Activated T-helper 2 cell treated with anti-CD3 and anti-CD28 coated beads, Interferon-gamma antibody, Interleukin-2, Interleukin-4, amounts not matched to agents 10 μg/mL and 5 μg/mL and 100 μg/mL, durations not matched to agents 14 hours and 24 hours and 36 hours (primary cell): ENCODE measurements at regions not wholly inside any gene's neighbourhood (a gene's known extent, or its start where the extent isn't known, plus 50 kb on each side); places are given as distances from the start of the nearest gene placed in this dataset.
"Not testable (repeated sequence)": the region's sequence is repeated elsewhere in the genome, so short reads cannot be mapped to it uniquely, and the experiment has no call there.

ENCODE experiments used
- DNase-seq: peaks from one replicate; pipeline ENCODE4 v3.0.0; 2021; ENCODE audit warnings: low spot score
- H3K27ac Mint-ChIP-seq: one replicate; pipeline ENCODE4 v1.8.0; 2021; ENCODE audit warnings: mixed read lengths
- H3K27me3 Mint-ChIP-seq: one replicate; pipeline ENCODE4 v1.8.0; 2021; ENCODE audit warnings: low read depth, mixed read lengths
- H3K36me3 Mint-ChIP-seq: one replicate; pipeline ENCODE4 v1.8.0; 2021; ENCODE audit warnings: low read depth, mixed read lengths
- H3K4me1 Mint-ChIP-seq: one replicate; pipeline ENCODE4 v1.8.0; 2021; ENCODE audit warnings: low read depth, mixed read lengths
- H3K4me3 Mint-ChIP-seq: one replicate; pipeline ENCODE4 v1.8.0; 2021; ENCODE audit warnings: low read depth, mild to moderate bottlenecking, moderate library complexity, mixed read lengths
- H3K9me3 Mint-ChIP-seq: one replicate; pipeline ENCODE4 v1.8.0; 2021; ENCODE audit warnings: mixed read lengths
- intact Hi-C: fragments of 100-400 bp; cut with micrococcal nuclease; formaldehyde crosslinking; loops from one replicate; pipeline ENCODE4 v1.15.1; 2023

GRCh38 chr13:72566526-72566925, 160.9 kb downstream of the MZT1 start:
- no peaks in the 10 kb centered on the region for H3K36me3 Mint-ChIP-seq
- no peaks in the 10 kb centered on the region for H3K4me1 Mint-ChIP-seq
- H3K27me3 Mint-ChIP-seq = no peaks in the 10 kb centered on the region
- no peak overlapping the region for H3K4me3 Mint-ChIP-seq
- H3K9me3 Mint-ChIP-seq = no peaks in the 10 kb centered on the region
- intact Hi-C loops = no loop called here
- no peak overlapping the region for H3K27ac Mint-ChIP-seq
- DNase-seq = no peak

DNA sequence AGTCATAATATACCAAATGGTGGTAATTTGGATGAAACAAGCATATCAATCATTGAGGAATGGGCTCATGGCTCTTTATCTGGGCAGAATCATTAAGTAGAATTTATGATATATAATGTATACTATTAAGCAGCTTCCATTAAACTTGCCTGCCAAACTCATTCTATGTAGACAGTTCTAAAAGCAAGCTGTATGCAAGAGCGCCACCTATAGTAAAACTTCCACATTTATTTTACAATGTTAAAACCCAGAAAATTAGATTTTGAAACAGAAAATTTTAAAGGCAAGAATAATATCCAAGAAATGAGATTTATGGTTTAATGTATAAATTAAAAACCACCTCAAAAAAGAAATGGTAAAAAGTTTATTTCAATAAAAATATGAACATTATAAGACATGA, 161.5 kb downstream of the MZT1 start:
- no peaks in the 10 kb centered on the region for H3K4me1 Mint-ChIP-seq
- no peaks in the 10 kb centered on the region for H3K27me3 Mint-ChIP-seq
- H3K27ac Mint-ChIP-seq = no peak overlapping the region
- intact Hi-C loops = no loop called here
- H3K9me3 Mint-ChIP-seq = no peaks in the 10 kb centered on the region
- H3K4me3 Mint-ChIP-seq = no peak overlapping the region
- H3K36me3 Mint-ChIP-seq = no peaks in the 10 kb centered on the region
- no peak for DNase-seq

GRCh38 chr13:72562686-72563085, 164.7 kb downstream of the MZT1 start:
- intact Hi-C loops = no loop called here
- Mint-ChIP-seq H3K27ac (no peak overlapping the region), H3K36me3 (no peaks in the 10 kb centered on the region), H3K27me3 (no peaks in the 10 kb centered on the region), H3K4me1 (no peaks in the 10 kb centered on the region), H3K9me3 (no peaks in the 10 kb centered on the region), H3K4me3 (no peak overlapping the region)
- DNase-seq = no peak

DNA sequence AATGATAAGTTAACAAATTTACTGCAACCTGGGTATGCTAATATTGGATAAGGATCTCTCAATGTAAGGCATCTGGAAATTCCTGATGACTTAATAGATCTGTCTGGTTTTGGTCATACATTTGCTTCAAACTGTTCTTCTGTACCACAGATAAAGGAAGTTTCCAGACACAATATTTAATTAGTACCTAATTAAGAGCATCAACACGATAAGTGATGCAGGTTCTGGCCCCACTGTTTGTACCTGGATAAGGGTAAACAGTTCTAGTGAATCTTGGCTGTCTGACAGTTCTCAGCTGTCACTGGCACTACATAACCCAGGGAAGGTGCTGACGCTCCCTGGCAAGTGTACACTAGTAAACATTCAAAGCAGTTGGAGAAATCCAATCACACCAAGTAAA, 165.6 kb downstream of the MZT1 start:
- DNase-seq = no peak
- Mint-ChIP-seq H3K36me3 (no peaks in the 10 kb centered on the region), H3K27me3 (no peaks in the 10 kb centered on the region), H3K4me3 (no peak overlapping the region), H3K9me3 (no peaks in the 10 kb centered on the region), H3K27ac (no peak overlapping the region), H3K4me1 (no peaks in the 10 kb centered on the region)
- intact Hi-C loops = no loop called here

DNA sequence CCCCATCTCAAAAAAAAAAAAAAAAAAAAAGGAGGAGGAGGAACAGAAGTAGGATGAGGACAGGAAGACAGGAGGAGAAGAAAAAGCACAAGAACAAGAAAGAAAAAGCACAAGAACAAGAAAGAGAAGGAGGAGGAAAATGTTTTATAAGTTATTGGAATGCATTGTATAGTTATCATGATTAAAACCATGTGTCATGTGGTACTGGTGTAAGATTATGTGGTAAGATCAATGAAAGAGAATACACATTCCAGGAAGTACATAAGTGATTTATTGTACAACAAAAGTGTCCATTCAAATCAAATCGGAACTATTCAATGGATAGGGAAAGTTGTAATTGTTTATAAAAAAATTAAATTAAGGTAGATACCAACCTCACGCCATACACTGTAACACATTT, 167.7 kb downstream of the MZT1 start:
- no peaks in the 10 kb centered on the region for H3K27me3 Mint-ChIP-seq
- H3K9me3 Mint-ChIP-seq = no peaks in the 10 kb centered on the region
- H3K36me3 Mint-ChIP-seq = no peaks in the 10 kb centered on the region
- intact Hi-C loops = no loop called here
- no peak for DNase-seq
- H3K4me3 Mint-ChIP-seq = no peak overlapping the region
- no peaks in the 10 kb centered on the region for H3K4me1 Mint-ChIP-seq
- H3K27ac Mint-ChIP-seq = no peak overlapping the region

DNA sequence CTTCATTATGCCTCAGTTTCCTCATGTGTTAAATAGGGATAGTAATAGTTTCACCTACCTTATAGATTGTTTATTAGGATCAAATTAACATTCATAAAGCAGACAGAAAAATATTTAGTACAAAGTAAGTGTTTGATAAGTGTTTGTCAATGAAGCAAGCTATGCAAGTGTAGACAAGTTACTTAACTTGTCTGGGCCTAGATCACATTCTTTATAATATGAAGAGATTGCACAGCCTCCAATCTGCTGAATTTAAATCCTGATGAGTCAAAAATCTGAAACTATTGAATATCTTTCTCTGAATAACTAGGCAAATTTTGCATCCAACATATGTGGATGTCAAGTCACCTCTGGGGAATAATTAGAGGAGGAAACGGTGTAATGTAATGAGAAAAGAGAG, 170.5 kb downstream of the MZT1 start:
- no peaks in the 10 kb centered on the region for H3K36me3 Mint-ChIP-seq
- no peaks in the 10 kb centered on the region for H3K27me3 Mint-ChIP-seq
- no peak overlapping the region for H3K4me3 Mint-ChIP-seq
- intact Hi-C loops = no loop called here
- no peak overlapping the region for H3K27ac Mint-ChIP-seq
- no peaks in the 10 kb centered on the region for H3K4me1 Mint-ChIP-seq
- H3K9me3 Mint-ChIP-seq = no peaks in the 10 kb centered on the region
- DNase-seq = no peak

- Mint-ChIP-seq H3K36me3 (no peaks in the 10 kb centered on the region), H3K4me1 (no peaks in the 10 kb centered on the region), H3K4me3 (no peak overlapping the region), H3K27ac (no peak overlapping the region), H3K27me3 (no peaks in the 10 kb centered on the region), H3K9me3 (no peaks in the 10 kb centered on the region)
- intact Hi-C loops = no loop called here
- DNase-seq = no peak
Observed at GRCh38 chr13:72555601-72556000, 171.8 kb downstream of the MZT1 start.

DNA sequence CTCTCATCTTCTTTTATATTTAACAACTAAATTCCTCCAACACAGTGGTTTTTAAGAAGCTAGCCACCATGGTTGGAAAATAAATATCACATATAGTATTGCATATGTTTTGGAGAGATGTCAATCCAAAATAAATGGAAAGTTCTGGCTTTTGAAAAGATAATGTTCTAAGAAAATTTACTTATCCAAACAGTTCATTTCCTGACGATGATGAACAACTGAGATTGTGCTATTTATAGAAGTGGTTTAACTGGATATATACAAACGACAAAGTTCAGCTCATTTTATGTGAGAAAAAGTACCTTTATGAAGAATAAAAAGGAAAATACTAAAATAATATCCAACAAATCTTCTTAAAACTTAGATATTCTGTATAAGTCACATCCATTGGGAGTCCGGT, 174.7 kb downstream of the MZT1 start:
- DNase-seq = no peak
- H3K27me3 Mint-ChIP-seq = no peaks in the 10 kb centered on the region
- no peaks in the 10 kb centered on the region for H3K4me1 Mint-ChIP-seq
- no peak overlapping the region for H3K4me3 Mint-ChIP-seq
- intact Hi-C loops = no loop called here
- H3K9me3 Mint-ChIP-seq = no peaks in the 10 kb centered on the region
- no peaks in the 10 kb centered on the region for H3K36me3 Mint-ChIP-seq
- no peak overlapping the region for H3K27ac Mint-ChIP-seq

DNA sequence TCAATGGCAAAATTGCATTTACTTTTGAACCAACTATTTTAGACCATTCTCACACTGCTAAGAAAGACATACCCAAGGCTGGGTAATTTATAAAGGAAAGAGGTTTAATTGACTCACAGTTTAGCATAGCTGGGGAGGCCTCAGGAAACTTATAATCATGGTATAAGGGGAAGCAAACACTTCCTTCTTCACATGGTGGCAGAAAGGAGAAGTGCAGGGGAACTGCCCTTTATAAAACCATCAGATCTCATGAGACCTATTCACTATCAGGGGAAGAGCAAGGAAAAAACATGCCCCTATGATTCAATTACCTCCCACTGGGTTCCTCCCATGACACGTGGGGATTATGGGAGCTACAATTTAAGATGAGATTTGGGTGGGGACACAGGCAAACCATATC, 181.5 kb downstream of the MZT1 start:
- H3K4me1 Mint-ChIP-seq, H3K36me3 Mint-ChIP-seq, H3K4me3 Mint-ChIP-seq, H3K27me3 Mint-ChIP-seq, H3K27ac Mint-ChIP-seq, intact Hi-C loops, DNase-seq, H3K9me3 Mint-ChIP-seq: not testable (repeated sequence)

DNA sequence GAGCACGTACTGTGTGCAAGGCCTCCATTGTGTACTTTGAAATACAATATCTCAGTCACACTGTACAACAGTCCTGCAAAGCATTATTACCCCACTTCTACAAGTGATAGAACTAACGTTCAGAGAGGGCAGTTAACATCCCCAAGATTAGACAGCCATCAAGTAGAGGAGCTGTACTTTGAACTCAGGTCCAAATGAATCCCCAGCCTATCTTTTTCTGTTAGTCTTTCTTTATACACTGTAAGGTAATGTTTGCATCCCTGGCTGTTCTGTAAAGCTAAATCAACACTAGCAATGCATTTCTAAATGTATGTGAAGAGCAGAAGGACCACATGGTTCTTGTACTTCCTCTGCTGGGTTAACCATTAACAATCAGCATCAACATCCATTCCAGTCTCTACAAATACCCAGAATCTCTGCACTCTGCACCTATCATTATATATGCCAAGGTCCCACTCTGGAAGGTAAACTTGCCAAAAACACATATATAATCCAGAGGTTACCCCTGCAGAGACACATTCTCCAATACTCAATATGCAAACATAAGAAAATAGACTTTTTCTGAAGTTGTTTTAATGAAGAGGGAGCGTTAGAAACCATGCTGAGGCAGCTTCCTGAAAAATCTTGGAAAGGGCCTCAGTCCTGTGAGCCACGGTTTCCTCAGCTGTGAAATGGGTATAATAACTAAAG, 182.3 kb downstream of the MZT1 start:
- no peaks in the 10 kb centered on the region for H3K4me1 Mint-ChIP-seq
- H3K27me3 Mint-ChIP-seq = no peaks in the 10 kb centered on the region
- H3K4me3 Mint-ChIP-seq = no peak overlapping the region
- intact Hi-C loops = no loop called here
- no peak overlapping the region for H3K27ac Mint-ChIP-seq
- no peak for DNase-seq
- H3K9me3 Mint-ChIP-seq = no peaks in the 10 kb centered on the region
- no peaks in the 10 kb centered on the region for H3K36me3 Mint-ChIP-seq

- Mint-ChIP-seq H3K4me1 (no peaks in the 10 kb centered on the region), H3K4me3 (no peak overlapping the region), H3K36me3 (no peaks in the 10 kb centered on the region), H3K27me3 (no peaks in the 10 kb centered on the region), H3K27ac (no peak overlapping the region), H3K9me3 (no peaks in the 10 kb centered on the region)
- intact Hi-C loops = no loop called here
- DNase-seq = no peak
Observed at GRCh38 chr13:72544042-72544441, 183.4 kb downstream of the MZT1 start.

- no peaks in the 10 kb centered on the region for H3K4me1 Mint-ChIP-seq
- intact Hi-C loops = no loop called here
- H3K27me3 Mint-ChIP-seq = no peaks in the 10 kb centered on the region
- H3K36me3 Mint-ChIP-seq = no peaks in the 10 kb centered on the region
- no peak overlapping the region for H3K4me3 Mint-ChIP-seq
- no peak for DNase-seq
- H3K27ac Mint-ChIP-seq = no peak overlapping the region
- no peaks in the 10 kb centered on the region for H3K9me3 Mint-ChIP-seq
Observed at GRCh38 chr13:72542241-72542640, 185.2 kb downstream of the MZT1 start.

GRCh38 chr13:72541674-72542073, 185.8 kb downstream of the MZT1 start:
- no peaks in the 10 kb centered on the region for H3K9me3 Mint-ChIP-seq
- no peaks in the 10 kb centered on the region for H3K27me3 Mint-ChIP-seq
- intact Hi-C loops = no loop called here
- DNase-seq = no peak
- H3K4me1 Mint-ChIP-seq = no peaks in the 10 kb centered on the region
- H3K36me3 Mint-ChIP-seq = no peaks in the 10 kb centered on the region
- H3K4me3 Mint-ChIP-seq = no peak overlapping the region
- no peak overlapping the region for H3K27ac Mint-ChIP-seq

DNA sequence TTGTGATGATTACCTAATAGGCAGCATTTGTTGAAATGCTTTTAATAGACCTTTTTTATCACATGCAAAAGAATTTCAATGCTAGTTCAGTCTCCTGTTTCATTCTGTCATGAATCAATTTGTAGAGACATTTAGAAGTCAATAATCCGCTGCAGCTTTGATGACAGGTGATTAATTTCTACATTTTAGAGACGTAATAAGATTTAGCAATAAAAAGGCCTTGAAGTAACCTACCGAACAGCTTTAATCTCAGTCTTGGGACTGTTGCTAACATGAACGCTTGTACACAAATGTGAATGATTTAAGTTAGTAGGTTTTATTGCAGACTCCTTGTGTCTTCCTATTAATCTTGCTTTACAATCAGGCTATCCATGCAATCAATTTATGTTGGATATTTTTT, 186.5 kb downstream of the MZT1 start:
- H3K36me3 Mint-ChIP-seq = no peaks in the 10 kb centered on the region

More for the DNA sequence above, 186.5 kb downstream of the MZT1 start:
- intact Hi-C loops = no loop called here
- Mint-ChIP-seq H3K4me1 (no peaks in the 10 kb centered on the region), H3K9me3 (no peaks in the 10 kb centered on the region), H3K4me3 (no peak overlapping the region), H3K27ac (no peak overlapping the region), H3K27me3 (no peaks in the 10 kb centered on the region)
- no peak for DNase-seq
